ENCODE measurements at regions not wholly inside any gene's neighbourhood (a gene's known extent, or its start where the extent isn't known, plus 50 kb on each side); places are given as distances from the start of the nearest gene placed in this dataset.

- DNase-seq (ENCODE audit: unreplicated experiment) = no peak
- CTCF ChIA-PET = no interaction called here
- no peak overlapping the region for H3K4me3 Mint-ChIP-seq (ENCODE audit: unreplicated experiment)
- H3K27me3 Mint-ChIP-seq (ENCODE audit: insufficient read depth, unreplicated experiment) = no peaks in the 10 kb centered on the region
- intact Hi-C loops (cut with micrococcal nuclease) = no loop called here
- H3K27ac Mint-ChIP-seq (ENCODE audit: low read depth, unreplicated experiment) = no peak overlapping the region
- TF ChIP-seq CTCF (IDR thresholded peaks at IDR 0.05; ENCODE audit: unreplicated experiment) = no peak
- no TSS peak for BruUV-seq (replicated peaks)
- H3K4me1 Mint-ChIP-seq (ENCODE audit: insufficient read depth, unreplicated experiment) = peaks cover 11% of the 10 kb centered on the region
- H3K36me3 Mint-ChIP-seq (ENCODE audit: insufficient read depth, unreplicated experiment) = no peaks in the 10 kb centered on the region
- no peaks in the 10 kb centered on the region for H3K9me3 Mint-ChIP-seq (ENCODE audit: unreplicated experiment)
- POLR2A ChIA-PET = no interaction called here
These were observed 756.6 kb upstream of the CELF4 start for GRCh38 chr18:38322206-38322605.

- no peak overlapping the region for H3K27ac Mint-ChIP-seq (ENCODE audit: low read depth, unreplicated experiment)
- H3K27me3 Mint-ChIP-seq (ENCODE audit: insufficient read depth, unreplicated experiment) = no peaks in the 10 kb centered on the region
- ChIA-PET POLR2A (interaction anchor here (0.6 kb wide), 1 partner anchor 22 kb away, joined by 3 read pairs; no protein-coding TSS in a partner anchor), CTCF (no interaction called here)
- H3K36me3 Mint-ChIP-seq (ENCODE audit: insufficient read depth, unreplicated experiment) = no peaks in the 10 kb centered on the region
- no peak overlapping the region for H3K4me3 Mint-ChIP-seq (ENCODE audit: unreplicated experiment)
- no peaks in the 10 kb centered on the region for H3K9me3 Mint-ChIP-seq (ENCODE audit: unreplicated experiment)
- intact Hi-C loops (cut with micrococcal nuclease) = no loop called here
- H3K4me1 Mint-ChIP-seq (ENCODE audit: insufficient read depth, unreplicated experiment) = peaks cover 11% of the 10 kb centered on the region
- TF ChIP-seq CTCF (IDR thresholded peaks at IDR 0.05; ENCODE audit: unreplicated experiment) = no peak
- BruUV-seq (replicated peaks) = no TSS peak
- no peak for DNase-seq (ENCODE audit: unreplicated experiment)
These were observed 755.7 kb upstream of the CELF4 start for GRCh38 chr18:38321262-38321661.

GRCh38 chr18:38318416-38318815 is 752.8 kb upstream of the CELF4 start:
- Mint-ChIP-seq H3K36me3 (ENCODE audit: insufficient read depth, unreplicated experiment) (no peaks in the 10 kb centered on the region), H3K4me1 (ENCODE audit: insufficient read depth, unreplicated experiment) (peaks cover 11% of the 10 kb centered on the region), H3K9me3 (ENCODE audit: unreplicated experiment) (no peaks in the 10 kb centered on the region), H3K4me3 (ENCODE audit: unreplicated experiment) (no peak overlapping the region), H3K27me3 (ENCODE audit: insufficient read depth, unreplicated experiment) (no peaks in the 10 kb centered on the region), H3K27ac (ENCODE audit: low read depth, unreplicated experiment) (peak overlapping the region; percentile 59)
- intact Hi-C loops (cut with micrococcal nuclease) = no loop called here
- peak; percentile 23 for DNase-seq (ENCODE audit: unreplicated experiment)
- no peak for TF ChIP-seq CTCF (IDR thresholded peaks at IDR 0.05; ENCODE audit: unreplicated experiment)
- ChIA-PET POLR2A (no interaction called here), CTCF (no interaction called here)
- no TSS peak for BruUV-seq (replicated peaks)

GRCh38 chr18:38313831-38314230 is 748.2 kb upstream of the CELF4 start:
- TF ChIP-seq CTCF (IDR thresholded peaks at IDR 0.05; ENCODE audit: unreplicated experiment) = no peak
- no TSS peak for BruUV-seq (replicated peaks)
- ChIA-PET POLR2A (interaction anchor here (0.5 kb wide), 1 partner anchor 12 kb away, joined by 4 read pairs; no protein-coding TSS in a partner anchor), CTCF (no interaction called here)
- Mint-ChIP-seq H3K4me3 (ENCODE audit: unreplicated experiment) (no peak overlapping the region), H3K27ac (ENCODE audit: low read depth, unreplicated experiment) (no peak overlapping the region), H3K36me3 (ENCODE audit: insufficient read depth, unreplicated experiment) (no peaks in the 10 kb centered on the region), H3K27me3 (ENCODE audit: insufficient read depth, unreplicated experiment) (no peaks in the 10 kb centered on the region), H3K9me3 (ENCODE audit: unreplicated experiment) (no peaks in the 10 kb centered on the region), H3K4me1 (ENCODE audit: insufficient read depth, unreplicated experiment) (peaks cover 4% of the 10 kb centered on the region)
- no peak for DNase-seq (ENCODE audit: unreplicated experiment)
- intact Hi-C loops (cut with micrococcal nuclease) = no loop called here

All from MCF 10A (cell line).